ENCODE measurements at regions not wholly inside any gene's neighbourhood (a gene's known extent, or its start where the extent isn't known, plus 50 kb on each side); places are given as distances from the start of the nearest gene placed in this dataset.
"Not testable (repeated sequence)": the region's sequence is repeated elsewhere in the genome, so short reads cannot be mapped to it uniquely, and the experiment has no call there.

GRCh38 chr4:97238956-97239666 lies 904.2 kb downstream of the STPG2 start:
- DNase-seq (ENCODE audit: low spot score), result no peak

DNA sequence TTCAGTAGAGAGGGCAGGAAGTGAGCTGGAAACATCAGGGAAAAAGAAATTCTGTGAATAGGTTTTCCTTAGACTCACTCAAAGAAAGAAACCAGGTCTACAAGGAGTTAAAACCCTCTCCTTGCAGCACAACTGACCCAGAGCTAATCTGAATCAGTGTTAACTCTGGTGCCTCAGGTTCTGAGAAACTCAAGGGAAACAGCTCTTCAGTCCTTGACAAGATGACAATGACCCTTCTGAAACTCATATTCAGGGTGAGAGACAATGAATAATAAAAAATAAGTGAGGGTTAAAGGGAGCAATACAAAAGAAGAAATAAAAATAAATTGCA lies 903.6 kb downstream of the STPG2 start:
- DNase-seq (ENCODE audit: low spot score), result no peak

GRCh38 chr4:97252615-97253154 lies 890.6 kb downstream of the STPG2 start:
- DNase-seq (ENCODE audit: low spot score), result no peak

DNA sequence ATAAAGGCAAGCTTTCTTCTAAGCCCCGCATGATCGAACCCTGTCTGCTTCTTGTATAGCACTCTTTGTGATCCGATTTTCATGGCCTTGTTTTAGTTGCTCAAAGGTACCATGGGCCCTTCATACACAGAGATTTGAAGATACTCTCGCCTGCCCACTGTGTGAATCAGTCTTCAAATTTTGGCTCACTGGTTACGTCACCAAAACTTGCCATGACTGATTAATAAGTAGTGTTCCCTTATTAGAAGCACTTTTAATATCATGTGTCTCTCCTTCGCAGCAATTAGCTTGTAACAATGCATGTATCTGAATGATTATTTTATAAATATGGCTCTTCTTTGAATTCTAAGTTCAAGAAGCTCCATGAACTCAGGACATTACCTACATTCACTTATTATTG lies 880.5 kb downstream of the STPG2 start:
- no peak for DNase-seq (ENCODE audit: low spot score)

- DNase-seq (ENCODE audit: low spot score), result no peak
Observed at GRCh38 chr4:97270051-97270450, 873.2 kb downstream of the STPG2 start.

DNA sequence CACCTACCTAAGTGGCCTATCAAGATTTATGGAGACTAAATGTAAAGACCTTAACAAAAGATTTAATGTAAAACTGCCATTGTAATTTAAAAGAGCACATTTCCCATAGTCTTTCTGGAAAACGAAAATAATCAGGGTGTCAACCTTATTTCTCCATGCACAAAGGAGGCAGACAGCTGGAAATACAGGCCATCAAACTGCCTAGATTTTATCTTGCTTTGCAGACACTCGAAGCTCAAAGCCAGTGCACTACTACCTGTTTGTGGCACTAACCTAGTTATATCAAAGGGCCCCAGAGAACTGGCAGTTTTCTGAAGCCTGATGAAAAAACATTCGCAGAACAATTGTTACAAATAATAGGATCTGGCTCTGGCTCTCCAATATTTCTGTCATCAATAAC lies 863.9 kb downstream of the STPG2 start:
- DNase-seq (ENCODE audit: low spot score), result no peak

- DNase-seq (ENCODE audit: low spot score), result no peak
Observed at GRCh38 chr4:97300561-97300960, 842.7 kb downstream of the STPG2 start.

- no peak for DNase-seq (ENCODE audit: low spot score)
Observed at GRCh38 chr4:97305351-97305750, 837.9 kb downstream of the STPG2 start.

GRCh38 chr4:97309121-97309520 lies 834.2 kb downstream of the STPG2 start:
- no peak for DNase-seq (ENCODE audit: low spot score)

DNA sequence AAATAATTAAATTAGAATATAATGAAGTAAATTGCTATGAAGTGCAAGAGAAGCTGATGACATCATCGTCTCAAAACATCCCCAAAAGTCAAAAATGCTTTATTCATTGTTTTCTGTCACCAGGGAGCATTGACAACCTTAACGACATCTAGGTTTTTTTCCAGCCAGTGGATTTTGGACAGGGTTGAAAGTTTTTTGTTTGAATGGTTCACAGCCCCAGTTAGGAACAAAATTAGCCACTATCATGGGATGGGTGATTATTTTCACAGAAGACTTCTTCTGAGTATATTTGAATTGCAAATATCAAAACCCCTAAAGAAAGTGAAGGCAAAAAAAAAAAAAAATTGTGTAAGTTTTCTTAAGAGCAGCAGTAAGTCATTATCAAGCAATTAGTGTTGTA lies 826.1 kb downstream of the STPG2 start:
- DNase-seq (ENCODE audit: low spot score), result no peak

DNA sequence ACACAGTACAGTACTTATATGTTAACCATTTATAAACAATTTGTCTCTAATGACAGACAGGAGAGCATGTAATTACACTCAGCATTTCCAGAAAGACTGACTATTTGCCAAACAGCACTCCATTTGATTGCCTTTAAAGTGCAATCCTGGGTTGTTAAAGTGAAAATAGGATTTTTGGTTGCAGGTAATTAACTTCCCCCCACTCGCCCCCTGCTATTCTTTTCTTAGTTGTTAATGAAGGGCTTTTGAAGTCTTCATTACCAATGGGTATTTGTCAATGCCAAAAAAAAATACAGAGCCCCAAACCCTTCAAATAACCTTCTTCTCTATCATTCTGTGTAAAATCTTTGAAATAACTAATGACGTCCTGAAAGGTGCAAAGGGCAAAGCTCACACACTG lies 825.6 kb downstream of the STPG2 start:
- no peak for DNase-seq (ENCODE audit: low spot score)

GRCh38 chr4:97325751-97326150 lies 817.5 kb downstream of the STPG2 start:
- DNase-seq (ENCODE audit: low spot score), result not testable (repeated sequence)

DNA sequence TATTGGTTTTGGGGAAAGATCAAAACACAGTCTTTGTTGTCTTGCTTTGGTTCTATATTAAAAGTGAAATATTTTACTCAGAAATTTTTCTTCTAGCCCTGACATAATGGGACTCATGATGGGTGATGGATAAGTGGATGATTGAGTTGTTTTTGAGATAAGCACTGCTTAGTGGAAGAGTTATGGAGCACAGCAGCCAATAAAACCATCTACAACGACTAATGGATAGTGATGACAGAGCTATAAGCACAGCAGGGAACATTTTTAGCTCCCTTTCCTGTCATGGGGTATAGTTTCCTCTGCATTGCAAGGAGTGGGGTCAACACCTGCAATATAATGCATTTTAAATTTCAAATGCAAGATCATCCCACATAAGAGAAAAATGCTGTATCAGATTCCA lies 812.4 kb downstream of the STPG2 start:
- DNase-seq (ENCODE audit: low spot score), result no peak

DNA sequence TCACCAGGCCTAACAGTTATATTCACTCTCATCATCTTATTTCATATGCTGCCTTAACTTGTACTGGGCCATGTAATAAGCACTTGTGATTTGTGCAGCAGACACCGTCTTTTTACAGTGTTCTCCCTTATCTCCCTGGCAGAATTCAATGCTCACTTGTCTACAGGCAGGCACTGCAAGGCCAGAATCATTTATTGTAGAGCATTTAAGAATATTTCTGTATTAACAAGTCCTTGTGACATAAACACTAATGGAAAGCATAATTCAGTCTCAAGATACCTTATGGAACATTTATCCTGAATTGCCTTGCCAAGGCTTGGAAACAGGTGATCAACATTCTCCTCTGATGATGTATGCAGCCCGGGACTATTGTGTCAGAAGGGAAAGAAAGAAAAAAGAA lies 808.9 kb downstream of the STPG2 start:
- no peak for DNase-seq (ENCODE audit: low spot score)

- no peak for DNase-seq (ENCODE audit: low spot score)
Observed at GRCh38 chr4:97349468-97350186, 793.6 kb downstream of the STPG2 start.

GRCh38 chr4:97353876-97354275 lies 789.4 kb downstream of the STPG2 start:
- DNase-seq (ENCODE audit: low spot score), result no peak

DNA sequence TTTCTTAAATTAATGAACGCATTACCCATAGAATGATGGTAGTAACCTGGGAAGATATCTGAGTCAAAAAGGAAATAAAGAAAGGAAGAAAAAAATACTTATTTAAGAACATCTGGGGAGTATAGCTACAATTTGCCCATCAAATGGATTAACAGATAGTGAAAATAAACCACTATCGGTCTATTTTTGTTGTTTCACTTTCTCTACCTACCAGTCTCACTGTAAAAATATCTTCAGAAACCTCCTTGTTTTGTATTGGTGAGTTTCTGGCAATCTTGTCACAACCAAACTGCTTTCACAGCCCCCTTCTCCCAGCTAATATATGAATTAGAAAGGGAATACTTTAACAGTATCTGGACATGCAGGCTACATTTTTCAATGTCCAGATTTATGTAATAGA lies 783.5 kb downstream of the STPG2 start:
- no peak for DNase-seq (ENCODE audit: low spot score)

GRCh38 chr4:97360733-97361132 lies 782.5 kb downstream of the STPG2 start:
- no peak for DNase-seq (ENCODE audit: low spot score)

DNA sequence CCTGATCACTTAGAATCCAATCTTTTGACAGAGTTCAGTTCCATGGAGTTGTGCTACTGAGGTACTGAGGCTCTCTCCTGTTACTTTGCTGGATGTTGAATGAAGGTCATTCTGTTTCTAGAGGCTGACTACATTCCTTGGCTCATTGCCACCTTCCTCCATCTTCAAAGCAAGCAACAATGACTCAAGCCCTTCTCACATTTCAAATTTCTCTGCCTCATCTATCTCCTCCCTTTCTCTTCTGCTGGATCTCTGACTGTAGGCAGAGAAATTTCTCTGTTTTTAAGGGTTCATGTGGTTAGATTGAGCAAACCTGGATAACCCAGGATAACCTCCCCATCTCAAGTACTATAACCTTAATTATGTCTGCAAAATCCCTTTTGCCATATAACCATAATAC lies 775.4 kb downstream of the STPG2 start:
- no peak for DNase-seq (ENCODE audit: low spot score)

DNA sequence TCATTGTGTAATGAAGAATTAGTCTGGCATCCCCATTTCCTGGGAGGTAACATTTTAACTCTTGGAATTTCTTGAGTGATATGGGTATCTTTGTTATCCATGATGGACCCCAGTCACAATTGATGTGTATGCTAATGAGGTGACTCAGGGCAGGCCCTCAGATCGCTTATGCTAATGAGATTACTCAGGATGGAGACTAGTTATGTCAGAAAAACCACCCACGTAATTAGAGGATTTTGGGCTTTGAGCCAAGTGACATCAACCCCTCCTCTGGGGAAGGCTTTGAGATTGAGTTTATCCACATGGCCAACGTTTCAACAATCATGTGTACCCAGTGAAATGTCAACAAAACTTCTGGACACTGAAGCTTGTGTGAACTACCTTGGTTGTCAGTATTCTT lies 772.7 kb downstream of the STPG2 start:
- no peak for DNase-seq (ENCODE audit: low spot score)

DNA sequence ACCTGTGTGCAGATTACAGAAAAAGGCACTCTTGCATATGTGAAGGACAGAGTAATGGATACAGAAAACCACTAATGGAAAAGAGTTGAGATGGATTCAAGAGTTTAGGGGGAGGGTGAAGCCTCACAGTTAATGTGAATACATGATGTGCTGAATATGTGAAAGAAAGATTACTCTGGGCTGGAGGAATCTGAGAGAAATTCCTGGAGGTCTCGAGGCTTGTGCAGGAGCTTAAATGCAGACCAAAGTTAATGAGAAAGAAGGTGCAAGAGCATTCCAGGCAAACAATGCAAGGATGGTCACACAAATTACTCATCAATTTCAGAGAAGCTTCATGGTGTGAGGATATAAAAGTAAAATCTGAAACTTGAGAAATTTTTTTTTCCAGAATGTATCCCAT lies 768.8 kb downstream of the STPG2 start:
- no peak for DNase-seq (ENCODE audit: low spot score)

DNA sequence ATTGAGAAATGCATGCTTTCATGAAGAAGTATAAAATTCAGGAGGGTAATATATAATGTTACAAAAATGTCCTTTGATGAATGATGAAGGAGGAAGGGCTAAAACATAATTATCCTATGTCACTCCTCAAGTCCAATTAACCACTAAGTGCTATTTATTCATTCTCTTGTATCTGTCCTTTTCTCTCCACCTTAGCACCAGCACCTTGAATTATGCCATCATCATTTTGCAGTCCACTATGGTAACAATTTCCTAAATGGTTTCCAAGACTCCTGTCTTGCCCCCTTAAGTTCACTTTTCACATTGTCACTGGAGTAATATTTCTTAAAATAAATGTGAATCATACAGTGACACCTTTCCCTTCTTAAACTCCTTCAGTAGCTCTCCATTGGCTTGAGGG lies 756.3 kb downstream of the STPG2 start:
- no peak for DNase-seq (ENCODE audit: low spot score)

DNA sequence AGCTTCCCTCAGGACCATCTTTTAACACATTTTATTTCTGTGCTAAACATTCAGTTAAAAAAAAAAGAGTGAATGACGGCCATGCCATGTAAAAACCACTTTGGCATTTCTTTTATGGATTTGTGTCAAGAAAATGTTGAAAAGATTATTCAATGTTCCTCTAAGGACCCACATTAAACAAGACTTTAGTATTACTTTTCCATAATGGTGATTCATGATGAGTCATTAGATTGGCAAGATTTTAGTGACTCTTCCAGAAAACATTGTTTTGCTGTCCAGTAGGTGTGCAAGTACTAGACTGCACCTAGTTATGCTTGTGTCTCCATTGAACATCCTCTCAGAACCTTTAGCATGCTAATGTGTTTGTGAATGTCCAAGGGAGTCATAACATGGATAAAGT lies 748.6 kb downstream of the STPG2 start:
- DNase-seq (ENCODE audit: low spot score), result no peak

DNA sequence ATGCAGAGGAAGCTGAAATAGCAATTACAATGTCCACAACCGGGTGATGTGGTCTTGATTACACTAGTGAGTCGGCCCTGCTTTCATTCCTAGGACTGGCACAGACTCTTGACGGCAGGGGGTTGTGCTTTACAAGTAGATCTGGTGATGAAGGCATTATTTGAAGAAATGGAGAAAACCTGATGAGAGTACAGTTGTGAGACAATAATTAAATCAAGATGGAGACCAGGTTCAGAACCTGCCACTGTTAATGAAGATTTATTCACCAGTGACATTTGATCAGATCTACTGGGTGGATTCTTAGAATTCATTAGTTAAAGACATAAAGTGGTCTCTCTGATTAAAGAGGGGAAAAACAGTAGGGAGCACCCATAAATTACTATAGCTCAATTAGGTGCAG lies 747.2 kb downstream of the STPG2 start:
- no peak for DNase-seq (ENCODE audit: low spot score)
